CD4-positive, alpha-beta T cell treated with Interleukin-2 at 100 ng/mL for 4 hours (primary cell): ENCODE measurements at regions not wholly inside any gene's neighbourhood (a gene's known extent, or its start where the extent isn't known, plus 50 kb on each side); places are given as distances from the start of the nearest gene placed in this dataset.

Source experiments
- DNase-seq: peaks from one replicate; pipeline ENCODE4 v3.0.0-alpha.2; 2020; ENCODE audit warnings: low spot score

DNA sequence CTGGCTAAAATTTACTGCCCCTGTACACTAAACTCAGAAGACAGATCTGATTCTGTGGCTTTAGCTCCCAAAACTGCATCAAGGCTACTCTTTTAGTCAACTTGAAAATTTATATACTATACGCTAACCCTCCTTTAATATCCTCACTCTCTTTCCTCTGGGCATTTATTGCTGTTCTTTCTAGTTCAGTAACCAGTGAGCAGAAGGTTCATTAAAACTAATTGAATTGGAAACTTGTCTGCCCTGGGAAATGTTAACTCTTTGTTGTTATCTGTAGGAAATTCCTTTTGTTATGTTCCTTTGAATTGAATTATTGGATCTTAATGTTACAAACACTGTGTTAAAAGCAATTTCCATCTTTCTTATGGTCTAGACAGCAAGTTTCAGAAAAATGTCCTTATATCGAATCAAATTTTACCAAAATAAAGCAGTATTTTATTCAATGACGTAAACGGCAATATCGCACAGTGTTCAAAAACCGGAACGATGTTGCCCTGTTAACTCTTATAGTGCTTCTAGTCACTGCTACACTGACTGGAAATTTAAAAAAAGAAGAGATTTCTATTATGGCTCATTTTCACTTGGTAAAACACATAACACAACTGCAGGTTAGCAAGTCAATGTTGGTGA is 168.3 kb downstream of the NR4A2 start:
- no peak for DNase-seq

DNA sequence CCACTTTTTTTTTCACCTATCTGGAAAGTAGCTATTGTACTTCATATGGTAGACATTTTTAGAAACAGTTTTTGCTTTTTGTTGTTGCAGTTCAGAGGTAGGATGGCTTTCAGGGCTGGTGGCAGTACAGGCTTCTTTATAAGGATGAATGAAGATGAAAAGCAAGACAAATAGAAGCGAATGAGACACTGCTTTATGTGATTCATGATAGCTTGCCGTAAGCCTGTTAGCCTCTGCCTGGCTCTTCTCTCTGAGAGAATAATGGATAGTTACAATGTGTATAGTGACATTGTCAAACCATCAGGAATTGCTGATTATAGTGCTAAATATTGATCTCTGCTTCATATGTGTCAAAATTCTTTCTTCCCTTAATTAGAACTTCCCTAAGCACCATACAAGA is 173.7 kb downstream of the NR4A2 start:
- no peak for DNase-seq

DNA sequence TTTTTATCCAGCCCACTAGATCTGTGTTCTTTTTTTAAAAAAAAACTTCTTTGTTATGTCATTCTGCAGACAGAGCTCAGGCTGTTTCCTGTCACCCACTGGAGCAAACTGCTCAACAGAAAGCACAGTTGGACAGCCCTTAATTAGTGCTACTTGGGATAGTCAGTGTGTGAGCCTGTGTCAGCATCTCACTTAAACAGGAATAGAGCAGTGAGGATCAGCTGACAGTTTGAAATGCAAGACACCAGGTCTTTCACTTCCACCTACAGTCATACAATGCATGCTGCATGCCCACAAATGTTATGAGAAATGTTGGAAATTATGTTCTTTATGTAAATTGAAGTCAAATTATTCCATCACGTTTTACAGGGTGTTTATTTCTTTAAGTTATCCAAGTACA is 174.9 kb downstream of the NR4A2 start:
- DNase-seq: no peak

DNA sequence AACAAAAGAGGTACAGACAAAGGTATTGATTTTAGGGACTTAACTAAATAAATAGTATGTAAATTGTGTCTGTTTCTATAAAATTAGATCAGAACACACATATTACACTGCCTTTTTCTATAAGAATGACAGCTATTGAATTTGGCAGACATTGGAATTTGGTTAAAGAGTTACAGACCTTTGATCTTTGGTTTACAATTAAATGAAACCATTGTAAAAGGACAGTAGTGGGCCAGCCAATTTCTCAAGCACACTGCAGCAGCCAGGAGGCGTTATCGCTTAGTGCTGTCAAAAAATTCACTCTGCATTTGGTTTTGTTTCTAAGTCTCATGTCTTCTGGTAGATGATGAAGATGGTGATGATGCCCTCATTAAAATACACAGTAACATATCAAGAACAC is 175.9 kb downstream of the NR4A2 start:
- DNase-seq: no peak

DNA sequence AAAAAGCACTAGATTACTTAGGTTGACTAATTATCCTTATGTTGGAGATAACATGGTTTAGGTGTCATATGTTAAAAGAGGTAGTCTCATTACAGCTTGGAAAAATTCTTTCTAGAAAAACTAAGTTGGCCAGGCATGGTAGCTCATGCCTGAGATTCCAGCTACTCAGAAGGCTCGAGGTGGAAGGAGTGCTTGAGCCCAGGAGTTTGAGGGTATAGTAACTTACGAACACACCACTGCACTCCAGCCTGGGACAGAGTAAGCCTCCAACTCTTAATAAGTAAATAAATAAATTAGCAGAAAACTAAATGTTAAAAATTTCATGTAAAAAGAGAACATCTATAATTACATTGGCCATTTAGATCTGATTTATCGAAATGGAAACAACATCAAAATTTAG is 177.2 kb downstream of the NR4A2 start:
- no peak for DNase-seq

DNA sequence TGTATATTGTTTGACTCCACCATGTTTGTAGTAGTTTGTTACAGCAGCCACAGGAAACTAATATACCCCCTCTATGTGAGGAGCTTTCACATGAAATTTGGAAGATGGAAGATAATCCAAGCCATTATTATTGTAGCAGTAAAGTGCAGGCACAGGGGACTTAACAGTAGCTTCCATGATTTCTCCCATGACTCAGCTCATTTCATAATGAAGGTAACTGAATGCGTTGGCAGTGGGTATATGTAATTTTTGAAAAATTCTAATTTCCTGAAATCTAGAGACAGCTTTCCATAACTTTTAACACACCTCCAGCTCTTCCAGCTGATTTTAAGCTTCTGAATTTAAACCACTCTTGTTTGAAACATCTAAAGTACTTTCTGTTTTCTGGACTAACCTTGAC is 181.2 kb downstream of the NR4A2 start:
- DNase-seq: no peak

DNA sequence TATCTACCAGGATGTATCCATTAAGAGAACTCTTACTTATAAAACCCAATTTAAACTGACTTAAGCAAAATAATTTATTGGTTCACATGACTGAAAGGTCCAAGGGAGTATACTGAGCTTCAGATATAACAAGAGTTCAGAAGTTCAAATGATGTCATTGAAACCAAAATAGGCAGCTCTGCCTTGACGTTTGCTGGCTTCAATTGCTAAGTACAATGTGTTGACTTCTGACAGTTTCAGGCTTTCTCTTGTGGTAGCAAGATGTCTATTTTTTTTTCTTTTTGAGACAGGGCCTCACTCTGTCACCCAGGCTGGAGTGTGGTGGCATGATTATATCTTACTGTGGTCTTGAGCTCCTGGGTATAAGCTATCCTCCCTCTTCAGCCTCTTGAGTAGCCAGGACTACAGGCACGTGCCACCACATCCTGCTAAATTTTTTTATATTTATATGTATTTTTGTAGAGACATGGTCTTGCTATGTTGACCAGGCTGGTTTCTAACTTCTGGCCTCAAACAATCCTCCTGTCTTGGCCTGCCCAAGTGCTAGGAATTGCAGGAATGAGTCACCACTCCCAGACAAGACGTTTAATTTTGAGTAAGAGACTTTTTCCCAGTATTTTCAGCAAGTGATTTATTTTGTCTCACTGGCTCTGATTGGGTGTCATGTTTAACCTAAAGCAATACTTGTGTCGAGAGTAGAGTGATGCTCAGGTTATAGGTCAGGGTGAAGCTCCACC is 184.8 kb downstream of the NR4A2 start:
- DNase-seq: no peak

DNA sequence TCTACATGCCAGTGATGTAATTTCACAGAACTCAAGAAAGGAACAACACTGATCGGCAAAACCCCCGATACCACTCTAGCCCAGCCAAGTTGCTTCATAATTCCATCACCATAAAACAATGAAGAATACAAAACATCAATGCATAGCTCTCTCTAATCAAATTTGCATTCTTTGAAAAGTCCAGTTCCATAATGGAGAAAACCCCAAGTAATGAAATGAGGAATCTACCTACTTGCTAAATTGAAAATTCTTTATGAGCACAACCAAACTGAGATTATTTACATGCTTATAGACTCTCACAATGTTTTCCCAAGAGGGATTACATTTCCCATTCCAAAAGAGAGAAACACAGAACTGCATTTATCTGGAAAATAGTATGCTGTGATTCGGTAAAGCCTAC is 186.5 kb downstream of the NR4A2 start:
- DNase-seq: no peak

DNA sequence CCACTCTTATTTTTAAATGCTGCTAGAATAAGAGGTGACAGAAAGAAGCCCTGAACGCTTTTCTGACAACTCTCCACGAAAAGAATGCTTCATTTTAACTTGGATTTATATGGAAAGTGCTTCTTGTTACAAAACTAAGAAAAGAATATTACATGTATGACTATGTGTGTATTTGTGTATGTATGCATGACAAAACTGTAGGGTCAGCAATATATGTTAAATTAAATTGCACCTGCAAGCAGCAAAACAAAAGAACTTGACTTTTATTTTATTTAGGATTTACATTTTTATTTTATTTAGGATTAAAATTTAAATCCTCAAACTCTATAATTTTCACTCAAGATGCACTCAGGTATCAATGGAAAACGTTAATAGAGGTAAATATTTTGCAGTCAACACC is 187.1 kb downstream of the NR4A2 start:
- DNase-seq: no peak

DNA sequence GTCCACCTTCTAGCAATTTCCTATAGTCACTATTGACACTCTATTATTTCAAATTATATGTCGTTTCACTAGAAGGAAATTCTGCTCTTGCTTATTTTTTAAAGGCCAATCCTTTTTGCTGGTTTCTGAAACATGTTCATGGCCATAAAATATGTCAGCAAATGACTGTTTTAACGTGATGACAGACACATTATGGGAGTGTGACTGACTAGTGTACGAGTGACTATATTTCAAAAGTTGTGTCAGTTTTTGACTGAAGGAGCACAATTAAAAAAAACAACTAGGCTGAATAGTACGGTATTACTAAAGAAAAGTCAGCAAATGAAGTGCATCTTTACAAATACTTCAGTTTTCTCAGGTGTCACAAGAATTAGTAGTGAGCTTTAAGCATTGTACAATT is 196.0 kb downstream of the NR4A2 start:
- no peak for DNase-seq

DNA sequence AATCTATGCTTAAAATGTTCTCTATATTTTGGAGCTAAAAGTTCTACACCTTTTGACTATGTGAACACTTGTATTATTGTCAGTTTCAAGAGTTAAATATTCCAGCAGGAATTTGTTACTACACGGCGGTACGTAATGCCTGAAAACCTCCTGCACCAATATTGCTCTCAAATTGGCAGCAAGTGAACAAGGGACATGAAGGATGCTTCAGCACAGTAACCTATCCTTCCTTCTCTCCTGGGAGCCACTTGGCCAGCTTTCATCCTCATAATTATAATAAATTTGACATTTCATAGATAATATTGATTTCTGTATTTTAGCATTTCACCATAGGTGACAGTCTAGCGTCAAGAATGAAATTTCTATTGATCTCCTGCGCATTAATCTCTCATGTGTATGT is 197.6 kb downstream of the NR4A2 start:
- no peak for DNase-seq

DNA sequence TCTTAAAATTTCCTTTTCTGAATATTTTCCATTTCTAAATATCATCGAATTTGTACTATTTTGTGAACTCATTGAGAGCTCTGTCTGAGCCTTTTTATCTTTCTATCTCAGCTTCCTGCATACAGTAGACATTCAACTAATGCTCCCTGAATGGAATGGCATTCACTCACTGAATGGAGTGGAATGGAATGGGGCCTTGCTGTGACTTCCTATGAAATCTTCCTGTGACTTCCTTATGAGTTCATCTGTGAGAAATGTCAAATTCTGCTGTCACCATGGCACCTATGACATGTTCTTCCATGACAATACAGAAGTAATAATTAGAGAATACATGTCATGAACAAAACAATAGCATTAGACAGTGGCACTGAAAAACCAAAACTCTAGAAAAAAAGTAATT is 199.6 kb downstream of the NR4A2 start:
- DNase-seq: no peak

DNA sequence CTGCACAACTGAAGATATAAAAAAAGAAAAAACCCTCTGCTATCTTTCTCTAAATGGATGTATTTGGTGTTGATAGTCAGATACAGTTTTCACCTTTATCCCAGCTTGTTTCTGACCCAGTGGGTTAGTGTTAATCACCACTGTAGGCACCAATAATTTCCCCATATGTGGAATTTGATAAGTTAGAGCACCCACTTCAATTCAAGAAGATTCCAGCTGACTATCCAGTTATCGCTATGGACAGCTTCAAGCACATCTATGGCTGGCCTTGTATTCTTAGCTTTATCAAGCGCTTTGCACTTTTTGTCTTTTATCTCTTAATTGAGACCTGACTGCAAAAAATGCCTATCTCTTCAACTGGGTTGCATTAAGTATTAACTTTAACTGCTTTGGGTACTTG is 200.4 kb downstream of the NR4A2 start:
- no peak for DNase-seq

DNA sequence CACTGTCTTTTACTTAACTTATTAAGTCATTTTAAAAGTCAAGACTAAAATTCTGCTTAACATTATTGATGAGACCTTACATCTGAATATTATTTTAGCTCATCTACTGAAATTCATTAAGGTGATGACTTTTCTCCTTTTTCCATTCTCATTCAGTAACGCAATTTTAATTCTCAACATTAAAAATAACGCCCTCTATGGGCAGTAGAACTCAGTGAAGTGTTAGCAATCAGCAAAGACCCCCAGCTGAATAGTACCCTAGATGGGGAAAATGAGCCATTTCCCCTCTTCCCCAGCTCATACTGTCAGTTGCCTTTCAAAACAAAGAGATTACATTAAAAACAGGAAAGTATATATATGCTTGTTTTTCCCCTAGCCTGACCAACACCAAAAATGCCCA is 203.3 kb downstream of the NR4A2 start:
- DNase-seq: no peak

DNA sequence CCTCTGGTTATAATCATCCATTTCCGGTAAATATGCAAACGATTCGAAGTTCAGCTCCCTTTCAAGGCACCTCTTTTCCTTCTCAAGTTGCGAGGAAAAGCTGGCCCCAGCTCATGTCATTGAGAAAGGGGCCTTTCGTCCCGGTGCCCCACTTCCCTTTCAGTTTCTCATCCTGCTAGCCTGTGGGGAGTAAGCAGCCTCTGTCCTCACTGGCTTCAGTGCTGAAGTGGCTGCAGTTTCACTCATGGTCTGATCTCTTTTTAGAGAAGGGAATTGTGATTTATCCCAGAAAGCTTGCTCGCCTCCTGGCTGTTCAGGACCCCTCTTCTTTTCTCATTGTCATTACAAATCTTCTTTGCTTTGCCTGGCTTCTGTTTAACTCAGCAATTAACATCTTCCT is 207.5 kb downstream of the NR4A2 start:
- no peak for DNase-seq

DNA sequence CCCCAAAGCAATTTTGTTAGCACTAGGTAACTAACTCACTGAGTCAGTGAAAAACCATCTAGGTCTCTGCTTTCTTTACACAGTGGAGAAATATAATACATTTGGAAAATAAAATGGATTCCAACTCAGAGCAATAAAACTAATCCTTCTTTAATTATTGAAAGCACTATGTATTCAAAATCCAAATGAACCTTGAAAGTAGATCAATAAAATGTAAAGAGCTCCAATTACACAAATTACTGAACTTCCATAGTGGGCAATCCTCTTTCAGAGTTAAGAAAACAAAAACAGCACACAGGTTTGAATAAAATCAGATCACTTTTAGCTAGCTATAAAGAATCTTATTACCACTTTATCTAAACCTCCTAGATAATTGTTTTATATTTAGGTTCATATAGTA is 208.1 kb downstream of the NR4A2 start:
- DNase-seq: no peak

DNA sequence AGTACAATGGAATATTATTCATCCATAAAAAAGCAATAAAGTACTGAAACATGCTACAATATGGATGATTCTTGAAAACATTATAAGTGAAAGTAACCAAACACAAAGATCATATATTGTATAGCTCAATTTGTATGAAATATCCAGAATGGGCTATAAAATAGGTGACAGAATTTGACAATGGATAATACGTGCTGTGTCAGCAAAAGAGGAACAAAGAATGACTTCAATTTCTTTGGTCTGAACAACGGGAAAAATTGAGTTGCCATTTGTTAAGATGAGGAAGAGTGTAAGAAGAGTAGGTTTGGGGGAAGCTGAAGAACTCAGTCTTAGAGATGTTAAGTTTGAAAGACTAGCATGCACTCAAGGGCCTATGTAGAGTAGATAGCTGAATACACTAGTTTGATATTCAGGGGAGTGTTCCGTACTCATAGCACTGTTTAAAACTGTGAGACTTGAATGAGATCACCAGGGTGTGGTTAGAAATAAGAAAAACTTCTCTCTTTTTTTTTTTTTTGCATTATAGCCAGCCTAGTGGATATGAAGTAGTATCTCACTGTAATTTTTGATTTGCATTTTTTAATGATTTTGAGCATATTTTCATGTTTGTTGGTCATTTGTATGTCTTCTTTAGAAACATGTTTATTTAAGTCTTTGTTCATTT is 213.6 kb downstream of the NR4A2 start:
- DNase-seq: no peak

DNA sequence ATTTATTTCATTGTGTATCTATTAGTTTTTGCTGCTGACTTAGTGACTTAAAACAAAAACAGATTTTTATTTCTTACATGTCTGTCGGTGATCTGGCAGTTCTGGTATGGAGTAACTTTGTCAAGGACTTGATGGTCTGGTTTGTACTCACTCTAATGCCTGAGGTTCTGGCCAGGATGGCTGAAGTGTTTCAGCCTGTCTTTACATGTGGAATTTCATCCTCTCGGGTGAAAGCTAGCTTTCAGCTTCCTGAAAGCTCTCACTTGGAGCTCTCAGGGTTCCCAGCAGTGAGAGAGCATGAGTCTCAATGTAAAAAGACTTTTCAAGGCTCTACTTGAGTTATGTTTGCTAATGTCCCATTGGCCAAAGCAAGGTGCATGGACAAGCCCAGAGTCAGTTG is 216.4 kb downstream of the NR4A2 start:
- DNase-seq: no peak

DNA sequence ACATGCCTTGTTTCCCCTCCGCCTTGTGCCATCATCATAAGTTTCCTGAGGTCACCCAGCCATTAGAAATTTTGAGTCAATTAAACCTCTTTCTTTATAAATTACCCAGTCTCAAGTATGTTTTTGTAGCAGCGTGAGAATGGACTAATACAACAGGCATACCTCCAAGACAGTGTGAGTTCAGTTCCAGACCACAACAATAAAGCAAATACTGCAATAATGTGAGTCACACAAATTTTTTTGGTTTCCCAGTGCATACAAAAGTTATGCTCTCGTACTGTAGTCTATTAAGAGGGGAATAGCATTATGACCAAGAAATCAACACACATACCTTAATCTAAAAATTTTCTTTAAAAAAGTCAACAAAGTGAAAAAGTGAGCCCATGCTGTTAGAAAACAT is 217.2 kb downstream of the NR4A2 start:
- no peak for DNase-seq

DNA sequence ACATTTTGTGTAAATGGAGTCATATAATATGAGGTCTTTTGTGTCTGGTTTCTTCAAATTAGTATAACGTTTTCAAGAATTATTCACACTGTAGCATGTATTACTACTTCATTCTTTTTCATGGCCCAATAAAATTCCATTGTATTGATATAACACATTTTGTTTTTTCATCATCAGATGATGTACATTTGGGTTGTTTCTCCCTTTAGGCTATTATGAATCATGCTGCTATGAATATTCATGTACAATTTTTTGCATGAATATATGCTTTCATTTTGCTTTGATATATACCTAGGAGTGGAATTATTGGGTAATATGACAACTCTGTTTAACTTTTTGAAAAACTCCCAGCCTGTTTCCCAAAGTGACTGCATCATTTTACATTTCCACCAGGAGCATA is 220.2 kb downstream of the NR4A2 start:
- no peak for DNase-seq

DNA sequence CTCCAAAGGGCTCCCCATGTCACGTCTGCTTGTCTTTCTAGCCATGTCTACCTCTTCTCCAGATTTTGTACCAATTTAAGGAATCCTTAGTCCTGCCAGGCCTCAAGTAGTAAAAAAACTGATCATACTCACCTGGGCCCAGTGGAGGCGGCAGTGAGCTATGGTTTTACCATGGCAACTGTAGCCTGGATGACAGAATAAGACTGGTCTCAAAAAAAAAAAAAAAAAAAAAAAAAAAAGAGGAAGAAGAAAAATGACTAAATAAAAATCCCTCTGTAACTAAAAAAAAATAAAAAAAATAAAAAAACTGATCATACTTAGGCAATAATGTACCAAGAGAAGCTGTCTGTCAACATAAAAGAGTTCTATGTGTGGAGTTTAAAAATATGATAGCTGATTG is 221.6 kb downstream of the NR4A2 start:
- DNase-seq: no peak

DNA sequence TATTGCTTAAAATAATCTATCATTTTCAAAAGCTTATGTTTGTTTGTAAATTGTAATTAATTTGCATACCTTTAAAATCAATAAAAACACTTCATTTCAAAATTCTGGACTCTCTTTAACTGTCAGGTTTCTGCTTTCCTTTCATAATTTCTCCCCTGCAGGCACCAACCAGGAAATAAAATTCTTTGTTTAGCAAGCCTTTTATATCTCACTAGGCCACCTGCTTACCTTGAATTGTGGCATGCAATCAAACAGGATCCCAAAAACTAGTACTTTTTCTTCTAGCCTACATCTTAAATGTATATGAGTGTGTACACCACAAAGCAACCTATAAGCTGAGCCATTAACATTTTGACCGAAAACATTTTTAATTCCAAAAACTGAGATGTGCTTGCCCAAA is 233.1 kb downstream of the NR4A2 start:
- DNase-seq: no peak

DNA sequence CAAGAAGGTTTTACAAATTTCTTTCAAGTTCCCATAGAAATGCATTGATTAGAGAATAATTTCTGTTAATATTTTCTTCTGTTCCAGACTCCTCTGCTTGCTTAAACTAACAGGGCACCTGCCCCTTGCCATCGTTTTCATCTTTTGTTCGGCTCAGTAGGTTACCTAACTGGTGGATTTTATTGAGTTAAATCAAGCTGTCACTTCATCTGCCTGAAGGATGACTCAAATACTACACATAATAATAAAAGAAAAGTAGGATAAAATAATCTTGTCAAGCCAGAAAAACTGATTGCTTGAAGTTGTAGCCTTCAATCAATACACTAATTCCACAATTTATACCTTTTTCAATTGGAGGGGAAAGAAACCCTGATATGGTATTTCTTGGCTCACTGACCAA is 234.0 kb downstream of the NR4A2 start:
- no peak for DNase-seq

DNA sequence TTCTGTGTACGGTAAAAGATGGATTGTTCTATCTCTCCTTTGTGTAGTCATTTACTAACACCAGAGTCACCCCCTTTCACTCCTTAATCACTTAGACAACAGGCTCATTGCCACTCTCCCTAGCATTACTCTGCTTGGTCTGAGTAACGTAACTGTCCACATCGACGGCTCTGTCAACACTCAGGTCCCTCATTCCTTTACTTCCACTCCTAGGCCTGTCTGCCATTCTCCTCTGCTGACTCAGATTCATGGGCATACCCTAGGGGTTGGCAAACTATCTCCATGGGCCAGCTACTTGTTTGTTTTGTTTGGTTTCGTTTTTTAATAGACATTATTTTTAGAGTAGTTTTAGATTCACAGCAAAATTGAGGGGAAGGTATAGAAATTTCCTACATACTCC is 243.9 kb downstream of the NR4A2 start:
- no peak for DNase-seq
